ENCODE measurements at regions not wholly inside any gene's neighbourhood (a gene's known extent, or its start where the extent isn't known, plus 50 kb on each side); places are given as distances from the start of the nearest gene placed in this dataset.

- no peak for DNase-seq (ENCODE audit: low spot score)
- Mint-ChIP-seq H3K27me3 (ENCODE audit: unreplicated experiment) (no peaks in the 10 kb centered on the region), H3K27ac (ENCODE audit: unreplicated experiment) (no peak overlapping the region), H3K9me3 (ENCODE audit: unreplicated experiment) (no peaks in the 10 kb centered on the region), H3K36me3 (ENCODE audit: low read depth, unreplicated experiment) (no peaks in the 10 kb centered on the region), H3K4me3 (ENCODE audit: unreplicated experiment) (no peak overlapping the region), H3K4me1 (ENCODE audit: unreplicated experiment) (no peaks in the 10 kb centered on the region)
- TF ChIP-seq CTCF (IDR thresholded peaks at IDR 0.05; ENCODE audit: unreplicated experiment), result no peak
Measured at GRCh38 chr12:4044736-4045730, 171.8 kb upstream of the PARP11 start.

GRCh38 chr12:4044101-4044500 is 170.9 kb upstream of the PARP11 start:
- Mint-ChIP-seq H3K27me3 (ENCODE audit: unreplicated experiment) (no peaks in the 10 kb centered on the region), H3K27ac (ENCODE audit: unreplicated experiment) (no peak overlapping the region), H3K36me3 (ENCODE audit: low read depth, unreplicated experiment) (no peaks in the 10 kb centered on the region), H3K4me1 (ENCODE audit: unreplicated experiment) (no peaks in the 10 kb centered on the region), H3K9me3 (ENCODE audit: unreplicated experiment) (no peaks in the 10 kb centered on the region), H3K4me3 (ENCODE audit: unreplicated experiment) (no peak overlapping the region)
- DNase-seq (ENCODE audit: low spot score), result no peak
- TF ChIP-seq CTCF (IDR thresholded peaks at IDR 0.05; ENCODE audit: unreplicated experiment), result no peak

GRCh38 chr12:4041187-4041885 is 168.1 kb upstream of the PARP11 start:
- no peak for TF ChIP-seq CTCF (IDR thresholded peaks at IDR 0.05; ENCODE audit: unreplicated experiment)
- DNase-seq (ENCODE audit: low spot score), result no peak
- H3K27me3 Mint-ChIP-seq (ENCODE audit: unreplicated experiment), result no peaks in the 10 kb centered on the region
- H3K9me3 Mint-ChIP-seq (ENCODE audit: unreplicated experiment), result no peaks in the 10 kb centered on the region
- H3K4me3 Mint-ChIP-seq (ENCODE audit: unreplicated experiment), result no peak overlapping the region
- H3K4me1 Mint-ChIP-seq (ENCODE audit: unreplicated experiment), result no peaks in the 10 kb centered on the region
- H3K36me3 Mint-ChIP-seq (ENCODE audit: low read depth, unreplicated experiment), result no peaks in the 10 kb centered on the region
- H3K27ac Mint-ChIP-seq (ENCODE audit: unreplicated experiment), result no peak overlapping the region

GRCh38 chr12:4039931-4040330 is 166.7 kb upstream of the PARP11 start:
- no peak for DNase-seq (ENCODE audit: low spot score)
- no peak for TF ChIP-seq CTCF (IDR thresholded peaks at IDR 0.05; ENCODE audit: unreplicated experiment)
- H3K4me3 Mint-ChIP-seq (ENCODE audit: unreplicated experiment), result no peak overlapping the region
- H3K27me3 Mint-ChIP-seq (ENCODE audit: unreplicated experiment), result no peaks in the 10 kb centered on the region
- no peaks in the 10 kb centered on the region for H3K4me1 Mint-ChIP-seq (ENCODE audit: unreplicated experiment)
- H3K36me3 Mint-ChIP-seq (ENCODE audit: low read depth, unreplicated experiment), result no peaks in the 10 kb centered on the region
- no peak overlapping the region for H3K27ac Mint-ChIP-seq (ENCODE audit: unreplicated experiment)
- H3K9me3 Mint-ChIP-seq (ENCODE audit: unreplicated experiment), result no peaks in the 10 kb centered on the region
